ENCODE measurements at regions not wholly inside any gene's neighbourhood (a gene's known extent, or its start where the extent isn't known, plus 50 kb on each side); places are given as distances from the start of the nearest gene placed in this dataset.

- no peak for DNase-seq (ENCODE audit: low spot score)
These were observed 198.0 kb upstream of the PDGFD start for GRCh38 chr11:104361975-104362374.

- no peak for DNase-seq (ENCODE audit: low spot score)
These were observed 188.1 kb upstream of the PDGFD start for GRCh38 chr11:104352036-104352435.

DNA sequence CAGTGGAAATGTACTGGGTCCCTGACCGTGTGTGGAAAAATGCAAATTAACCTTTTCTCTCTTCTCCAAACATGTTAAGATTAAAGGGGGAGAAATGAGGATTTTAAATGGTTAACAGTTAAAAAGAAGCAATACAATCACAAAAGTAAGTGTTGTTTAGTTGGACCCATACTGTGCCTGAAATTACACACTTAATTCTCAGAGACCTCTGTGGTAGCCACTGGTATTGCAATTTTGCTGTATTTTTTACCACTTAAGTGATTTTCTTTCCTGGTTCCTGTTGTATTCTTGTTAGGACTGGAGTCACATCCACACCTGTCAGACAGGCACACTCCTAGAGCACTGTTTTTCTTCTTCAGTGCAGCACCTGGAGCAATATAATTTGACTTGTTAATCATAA, 179.6 kb upstream of the PDGFD start:
- DNase-seq (ENCODE audit: low spot score): no peak

- DNase-seq (ENCODE audit: low spot score): no peak
These were observed 176.6 kb upstream of the PDGFD start for GRCh38 chr11:104340590-104340989.

DNA sequence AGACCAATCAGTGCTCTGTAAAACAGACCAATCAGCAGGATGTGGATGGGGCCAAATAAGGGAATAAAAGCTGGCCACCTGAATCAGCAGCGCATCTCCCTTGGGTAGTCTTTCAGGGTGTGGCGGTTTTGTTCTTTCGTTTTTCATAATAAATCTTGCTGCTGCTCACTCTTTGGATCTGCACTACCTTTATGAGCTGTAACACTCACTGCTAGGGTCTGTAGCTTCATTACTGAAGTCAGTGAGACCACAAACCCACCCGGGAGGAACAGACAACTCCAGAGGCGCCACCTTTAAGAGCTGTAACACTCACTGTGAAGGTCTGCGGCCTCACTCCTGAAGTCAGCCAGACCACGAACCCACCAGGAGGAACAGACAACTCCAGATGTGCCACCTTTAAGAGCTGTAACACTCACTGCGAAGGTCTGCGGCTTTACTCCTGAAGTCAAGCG, 175.5 kb upstream of the PDGFD start:
- no peak for DNase-seq (ENCODE audit: low spot score)

DNA sequence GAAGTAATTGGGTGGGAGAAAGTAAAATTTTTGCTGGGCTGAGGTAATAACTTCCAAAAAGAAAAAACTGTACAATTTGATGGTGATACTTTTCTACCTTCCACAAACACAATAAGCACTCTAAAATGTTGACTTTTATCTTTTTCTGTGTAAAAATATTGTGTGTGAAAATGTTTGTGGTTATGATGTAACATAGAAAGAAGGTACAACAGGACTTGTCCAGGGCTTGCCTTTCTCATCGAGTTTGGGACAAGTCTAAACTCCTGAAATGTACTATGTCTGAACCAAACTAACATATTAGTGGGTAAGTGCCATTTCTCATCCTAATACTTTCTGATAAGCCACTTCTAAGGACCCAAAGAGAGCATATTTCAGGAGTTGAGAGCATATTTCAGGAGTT, 174.2 kb upstream of the PDGFD start:
- no peak for DNase-seq (ENCODE audit: low spot score)

- no peak for DNase-seq (ENCODE audit: low spot score)
These were observed 173.3 kb upstream of the PDGFD start for GRCh38 chr11:104337273-104337672.

DNA sequence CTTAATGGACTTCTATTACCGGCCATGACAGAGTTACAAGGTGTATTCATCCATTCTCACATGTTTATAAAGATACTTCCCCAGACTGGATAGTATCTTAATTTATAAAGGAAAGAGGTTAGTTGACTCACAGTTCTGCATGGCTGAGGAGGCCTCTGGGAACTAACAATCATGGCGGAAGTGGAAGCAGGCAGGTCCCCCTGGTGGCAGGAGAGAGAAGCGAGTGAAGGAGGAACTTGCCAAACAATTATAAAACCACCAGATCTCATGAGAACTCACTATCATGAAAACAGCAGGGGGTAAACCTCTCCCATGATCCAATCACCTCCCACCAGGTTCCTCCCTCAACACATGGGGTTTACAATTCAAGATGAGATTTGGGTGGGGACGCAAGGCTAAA, 170.0 kb upstream of the PDGFD start:
- no peak for DNase-seq (ENCODE audit: low spot score)

DNA sequence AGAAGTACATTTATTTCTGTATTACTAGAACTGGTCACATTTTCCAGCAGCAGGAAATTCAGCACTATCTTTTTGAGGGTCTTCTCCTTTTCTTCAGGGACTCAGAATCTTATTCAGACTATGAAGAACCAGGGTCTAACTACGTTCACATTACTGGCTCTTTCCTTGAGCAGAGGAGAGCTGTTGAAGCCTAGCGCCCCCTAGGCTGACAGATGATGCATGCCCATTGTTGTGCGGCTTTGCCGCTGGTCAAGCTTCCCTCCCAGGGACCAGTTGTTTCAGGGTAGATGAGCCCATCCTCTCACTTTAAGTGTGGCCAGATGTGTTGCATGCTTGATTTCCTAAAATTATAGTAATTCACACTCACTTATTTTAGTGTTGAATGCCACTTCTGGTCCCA, 168.2 kb upstream of the PDGFD start:
- DNase-seq (ENCODE audit: low spot score): no peak

DNA sequence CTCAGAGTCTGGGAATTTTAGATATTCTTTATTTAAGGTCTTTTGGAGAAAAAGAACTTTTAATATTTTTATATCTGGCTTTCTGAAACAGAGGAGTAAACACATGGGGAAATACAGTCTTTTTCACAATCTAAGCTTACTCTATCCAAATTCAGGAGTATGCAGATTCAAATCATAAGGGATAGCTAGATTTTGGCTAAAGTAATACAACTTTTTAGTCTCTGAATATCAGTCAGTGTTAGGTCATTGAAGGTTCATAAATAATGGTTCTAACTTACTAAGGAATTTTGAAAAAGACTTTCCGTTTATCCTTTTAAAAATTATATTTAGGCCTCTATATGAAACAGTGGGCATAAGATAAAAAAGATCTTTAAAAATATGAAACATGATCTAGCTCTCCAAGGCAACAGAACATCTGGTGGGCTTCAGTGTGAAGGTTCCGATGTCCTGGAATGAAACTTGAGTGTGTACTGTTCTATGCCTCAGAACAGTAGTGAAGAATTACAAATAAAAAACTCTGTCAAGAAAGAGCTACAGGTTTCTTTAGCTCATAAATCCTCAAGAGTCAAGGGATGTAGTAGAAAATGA, 165.2 kb upstream of the PDGFD start:
- DNase-seq (ENCODE audit: low spot score): no peak

- DNase-seq (ENCODE audit: low spot score): no peak
These were observed 164.6 kb upstream of the PDGFD start for GRCh38 chr11:104328512-104328907.

DNA sequence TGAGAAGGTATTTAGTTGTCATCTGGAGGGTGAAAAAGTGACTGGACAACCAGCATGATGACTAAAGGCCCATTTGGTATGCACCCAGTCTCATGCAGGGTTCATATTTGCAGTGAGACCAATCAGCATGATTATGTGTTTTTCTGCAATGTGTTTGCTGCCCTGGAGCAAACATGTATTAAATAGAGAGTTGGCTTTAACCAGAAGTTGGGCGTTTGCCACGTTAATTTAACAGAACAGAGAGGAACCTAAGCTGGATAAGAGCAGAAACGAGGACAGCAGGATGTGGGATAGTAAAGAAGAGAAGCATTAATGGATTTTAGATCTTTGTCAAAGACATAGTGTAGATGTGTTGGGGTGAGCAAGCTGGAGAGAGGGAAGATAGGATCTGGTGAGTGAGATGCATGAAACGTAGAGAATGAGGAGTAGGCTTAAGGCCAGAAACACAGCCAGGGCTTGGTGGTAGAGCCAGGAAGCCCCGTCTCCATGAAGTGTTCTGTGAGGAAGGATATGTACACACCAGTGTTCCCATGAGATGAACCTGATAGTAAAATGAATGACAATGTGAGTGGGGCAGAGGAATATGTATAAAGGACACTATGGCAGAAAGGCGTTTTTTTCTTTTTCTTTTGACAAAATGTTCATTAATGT, 164.0 kb upstream of the PDGFD start:
- no peak for DNase-seq (ENCODE audit: low spot score)

DNA sequence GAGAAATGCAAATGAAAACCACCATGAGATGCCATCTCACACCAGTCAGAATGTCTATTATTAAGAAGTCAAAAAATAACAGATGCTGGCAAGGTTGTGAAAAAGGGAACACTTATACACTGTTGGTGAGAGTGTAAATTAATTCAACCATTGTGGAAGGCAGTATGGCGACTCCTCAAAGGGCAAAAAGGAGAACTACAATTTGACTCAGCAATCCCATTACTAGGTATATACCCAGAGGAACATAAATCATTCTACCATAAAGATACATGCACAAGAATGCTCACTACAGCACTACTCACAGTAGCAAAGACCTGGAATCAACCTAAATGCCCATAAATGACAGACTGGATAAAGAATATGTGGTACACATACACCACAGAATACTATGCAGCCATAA, 161.1 kb upstream of the PDGFD start:
- no peak for DNase-seq (ENCODE audit: low spot score)

DNA sequence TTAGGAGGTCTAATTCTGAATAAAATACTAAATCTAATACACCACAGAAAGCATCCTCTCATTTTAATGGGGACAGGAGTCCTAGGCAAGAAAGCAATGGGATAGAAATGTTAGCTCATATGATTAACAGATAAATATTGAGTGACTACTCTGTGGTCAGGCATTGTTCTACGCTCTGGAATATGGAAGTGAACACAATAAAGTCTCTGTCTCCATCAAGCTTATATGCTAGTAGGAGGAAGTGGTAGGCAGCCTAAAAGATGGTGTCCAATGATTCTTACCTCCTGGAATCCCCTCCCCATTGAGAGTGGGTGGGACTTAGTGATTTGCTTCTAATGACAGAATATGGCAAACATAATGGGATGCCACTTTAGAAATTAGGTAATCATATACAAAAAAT, 160.3 kb upstream of the PDGFD start:
- DNase-seq (ENCODE audit: low spot score): no peak

- no peak for DNase-seq (ENCODE audit: low spot score)
These were observed 159.9 kb upstream of the PDGFD start for GRCh38 chr11:104323841-104324240.

- DNase-seq (ENCODE audit: low spot score): no peak
These were observed 158.7 kb upstream of the PDGFD start for GRCh38 chr11:104322696-104323095.

DNA sequence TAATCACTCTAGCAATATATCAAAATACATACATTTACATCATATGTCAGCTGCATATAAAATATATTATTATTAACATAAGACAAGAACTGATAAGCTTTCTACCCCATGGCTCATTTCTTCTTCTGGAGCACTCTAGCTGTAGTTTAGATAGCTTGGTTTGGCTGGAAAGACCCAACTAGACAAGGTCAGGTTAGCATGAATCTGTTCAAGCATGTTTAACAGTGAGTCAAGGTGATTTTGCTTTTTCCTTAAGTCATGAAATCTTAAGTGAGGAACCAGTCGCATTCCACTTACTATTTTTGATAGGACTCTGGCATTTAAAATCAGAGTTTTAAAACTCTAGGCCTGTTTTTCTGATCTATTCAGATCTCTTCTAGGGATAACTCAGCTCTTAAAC, 157.0 kb upstream of the PDGFD start:
- no peak for DNase-seq (ENCODE audit: low spot score)

GRCh38 chr11:104320097-104320496, 156.2 kb upstream of the PDGFD start:
- DNase-seq (ENCODE audit: low spot score): no peak

GRCh38 chr11:104319396-104319795, 155.4 kb upstream of the PDGFD start:
- DNase-seq (ENCODE audit: low spot score): no peak

DNA sequence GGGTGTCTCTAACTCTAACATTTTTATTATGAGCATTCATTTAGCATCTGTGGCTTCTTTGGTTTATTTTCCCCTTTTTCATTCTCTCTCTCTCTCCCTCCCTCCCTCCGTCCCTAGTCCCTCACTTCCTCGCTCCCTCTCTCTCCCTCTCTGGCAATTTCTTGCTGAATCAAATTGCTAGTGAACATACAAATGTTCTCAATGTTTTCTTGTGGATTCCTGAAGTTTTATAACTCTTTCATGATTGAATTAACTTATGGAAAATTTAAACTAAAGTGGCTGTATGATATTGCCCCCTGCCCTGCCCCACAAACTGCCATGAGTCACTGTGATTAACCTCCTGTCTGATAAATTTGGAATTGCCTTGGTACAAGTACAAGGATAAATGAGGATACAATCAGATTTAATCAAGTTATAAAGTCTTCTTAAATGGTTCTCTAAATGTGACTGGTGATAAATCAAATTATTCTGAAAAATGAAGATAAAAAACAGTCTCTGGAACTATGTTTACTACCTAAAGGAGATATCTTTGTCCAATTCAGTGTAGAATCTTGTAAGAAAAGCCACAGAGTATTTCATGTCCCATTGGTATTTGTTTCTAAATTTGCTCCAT, 143.0 kb upstream of the PDGFD start:
- no peak for DNase-seq (ENCODE audit: low spot score)

- no peak for DNase-seq (ENCODE audit: low spot score)
These were observed 137.8 kb upstream of the PDGFD start for GRCh38 chr11:104301776-104302175.

GRCh38 chr11:104291646-104292045, 127.7 kb upstream of the PDGFD start:
- DNase-seq (ENCODE audit: low spot score): no peak

GRCh38 chr11:104286129-104286528, 122.2 kb upstream of the PDGFD start:
- DNase-seq (ENCODE audit: low spot score): no peak
